Upper lobe of right lung (tissue), 1 donor: ENCODE measurements at regions not wholly inside any gene's neighbourhood (a gene's known extent, or its start where the extent isn't known, plus 50 kb on each side); places are given as distances from the start of the nearest gene placed in this dataset.

Experiments
- ATAC-seq: fragments of 200-7000 bp; cut with Tn5 transposase; one replicate; pipeline ENCODE4 v1.9.1; 2020; ENCODE audit warnings: mild to moderate bottlenecking, moderate library complexity
- DNase-seq: peaks from one replicate; pipeline ENCODE4 v3.0.0-alpha.2; 2020
- H3K27ac ChIP-seq: fragments of 200-600 bp; one replicate; pipeline ENCODE4 v1.8.0; 2022
- H3K27me3 ChIP-seq: fragments of 200-600 bp; one replicate; pipeline ENCODE4 v1.8.0; 2022; ENCODE audit warnings: mild to moderate bottlenecking
- H3K36me3 ChIP-seq: fragments of 200-600 bp; one replicate; pipeline ENCODE4 v1.8.0; 2022
- H3K4me1 ChIP-seq: fragments of 200-600 bp; one replicate; pipeline ENCODE4 v1.8.0; 2022
- H3K4me3 ChIP-seq: fragments of 200-600 bp; one replicate; pipeline ENCODE4 v1.8.0; 2022; ENCODE audit warnings: mild to moderate bottlenecking
- H3K9me3 ChIP-seq: fragments of 200-600 bp; one replicate; pipeline ENCODE4 v1.8.0; 2022
- intact Hi-C: fragments of 100-400 bp; cut with DNase I; formaldehyde crosslinking; loops from one replicate; pipeline ENCODE4 v1.11.0; 2022
- TF ChIP-seq, protein P1 (sequence below): fragments of 200-600 bp; IDR thresholded peaks from one replicate; pipeline ENCODE4 v1.8.0; 2022; ENCODE audit warnings: antibody characterized with exemption
- donor health status: DM: no; HTN: yes; CAD: no; lungs with severe emphysema.

DNA sequence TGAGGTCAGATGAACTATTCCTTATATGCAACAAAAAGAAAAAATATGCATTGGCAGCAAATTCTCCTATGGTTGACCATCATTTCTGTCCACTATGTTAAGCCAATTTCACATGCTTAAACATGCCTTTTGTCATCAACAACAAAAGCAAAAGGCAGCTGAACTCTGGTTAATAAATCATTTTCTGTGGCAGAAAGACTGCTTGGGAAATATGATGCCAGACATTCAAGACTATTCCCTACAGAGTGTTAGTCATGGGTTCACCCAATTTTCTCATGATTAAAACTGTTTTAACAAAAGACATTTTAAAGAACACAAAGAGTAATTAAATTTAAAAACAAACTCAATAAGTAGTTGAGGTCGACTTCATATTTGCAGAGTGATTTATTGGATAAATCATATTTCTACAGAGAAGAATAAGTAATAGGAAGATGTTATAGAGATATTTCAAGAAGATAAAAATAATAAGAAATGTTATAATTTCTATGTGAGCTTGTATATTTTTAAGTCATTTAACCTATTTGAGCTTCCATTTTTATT, 890.6 kb downstream of the STPG2 start:
- Histone ChIP-seq H3K9me3 (no peaks in the 10 kb centered on the region), H3K4me1 (no peaks in the 10 kb centered on the region), H3K36me3 (no peaks in the 10 kb centered on the region), H3K27ac (no peak overlapping the region), H3K4me3 (no peak overlapping the region), H3K27me3 (no peaks in the 10 kb centered on the region)
- TF ChIP-seq, protein P1, sequence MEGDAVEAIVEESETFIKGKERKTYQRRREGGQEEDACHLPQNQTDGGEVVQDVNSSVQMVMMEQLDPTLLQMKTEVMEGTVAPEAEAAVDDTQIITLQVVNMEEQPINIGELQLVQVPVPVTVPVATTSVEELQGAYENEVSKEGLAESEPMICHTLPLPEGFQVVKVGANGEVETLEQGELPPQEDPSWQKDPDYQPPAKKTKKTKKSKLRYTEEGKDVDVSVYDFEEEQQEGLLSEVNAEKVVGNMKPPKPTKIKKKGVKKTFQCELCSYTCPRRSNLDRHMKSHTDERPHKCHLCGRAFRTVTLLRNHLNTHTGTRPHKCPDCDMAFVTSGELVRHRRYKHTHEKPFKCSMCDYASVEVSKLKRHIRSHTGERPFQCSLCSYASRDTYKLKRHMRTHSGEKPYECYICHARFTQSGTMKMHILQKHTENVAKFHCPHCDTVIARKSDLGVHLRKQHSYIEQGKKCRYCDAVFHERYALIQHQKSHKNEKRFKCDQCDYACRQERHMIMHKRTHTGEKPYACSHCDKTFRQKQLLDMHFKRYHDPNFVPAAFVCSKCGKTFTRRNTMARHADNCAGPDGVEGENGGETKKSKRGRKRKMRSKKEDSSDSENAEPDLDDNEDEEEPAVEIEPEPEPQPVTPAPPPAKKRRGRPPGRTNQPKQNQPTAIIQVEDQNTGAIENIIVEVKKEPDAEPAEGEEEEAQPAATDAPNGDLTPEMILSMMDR, result no peak
- intact Hi-C loops, result no loop called here
- no peak for ATAC-seq
- DNase-seq, result no peak

DNA sequence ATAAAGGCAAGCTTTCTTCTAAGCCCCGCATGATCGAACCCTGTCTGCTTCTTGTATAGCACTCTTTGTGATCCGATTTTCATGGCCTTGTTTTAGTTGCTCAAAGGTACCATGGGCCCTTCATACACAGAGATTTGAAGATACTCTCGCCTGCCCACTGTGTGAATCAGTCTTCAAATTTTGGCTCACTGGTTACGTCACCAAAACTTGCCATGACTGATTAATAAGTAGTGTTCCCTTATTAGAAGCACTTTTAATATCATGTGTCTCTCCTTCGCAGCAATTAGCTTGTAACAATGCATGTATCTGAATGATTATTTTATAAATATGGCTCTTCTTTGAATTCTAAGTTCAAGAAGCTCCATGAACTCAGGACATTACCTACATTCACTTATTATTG, 880.5 kb downstream of the STPG2 start:
- no peak overlapping the region for H3K4me3 ChIP-seq
- no peak overlapping the region for H3K27ac ChIP-seq
- DNase-seq, result no peak
- H3K36me3 ChIP-seq, result no peaks in the 10 kb centered on the region
- no peaks in the 10 kb centered on the region for H3K4me1 ChIP-seq
- H3K27me3 ChIP-seq, result no peaks in the 10 kb centered on the region
- H3K9me3 ChIP-seq, result no peaks in the 10 kb centered on the region
- TF ChIP-seq, protein P1, result no peak
- intact Hi-C loops, result no loop called here
- no peak for ATAC-seq

DNA sequence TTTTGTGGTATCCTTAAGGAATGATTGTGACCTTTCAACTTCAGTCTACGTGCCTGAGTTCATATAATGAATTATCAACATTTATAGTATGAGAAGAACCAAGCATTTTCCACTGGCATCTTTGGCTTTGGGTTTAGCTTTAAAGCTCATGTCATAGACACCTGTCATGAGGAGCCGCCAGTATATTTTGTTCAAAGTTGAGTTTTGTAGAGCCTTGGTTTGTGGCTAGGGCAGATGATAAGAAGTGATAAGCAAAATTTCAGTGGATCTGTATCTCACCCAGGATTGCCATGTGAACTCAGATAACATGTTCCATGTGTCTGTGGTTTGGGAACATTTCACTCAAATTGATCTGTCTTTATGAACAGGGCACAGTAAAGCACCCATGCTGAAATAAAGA, 873.2 kb downstream of the STPG2 start:
- Histone ChIP-seq H3K4me1 (no peaks in the 10 kb centered on the region), H3K9me3 (no peaks in the 10 kb centered on the region), H3K27ac (no peak overlapping the region), H3K36me3 (no peaks in the 10 kb centered on the region), H3K27me3 (no peaks in the 10 kb centered on the region), H3K4me3 (no peak overlapping the region)
- ATAC-seq, result no peak
- intact Hi-C loops, result no loop called here
- TF ChIP-seq, protein P1, result no peak
- no peak for DNase-seq

DNA sequence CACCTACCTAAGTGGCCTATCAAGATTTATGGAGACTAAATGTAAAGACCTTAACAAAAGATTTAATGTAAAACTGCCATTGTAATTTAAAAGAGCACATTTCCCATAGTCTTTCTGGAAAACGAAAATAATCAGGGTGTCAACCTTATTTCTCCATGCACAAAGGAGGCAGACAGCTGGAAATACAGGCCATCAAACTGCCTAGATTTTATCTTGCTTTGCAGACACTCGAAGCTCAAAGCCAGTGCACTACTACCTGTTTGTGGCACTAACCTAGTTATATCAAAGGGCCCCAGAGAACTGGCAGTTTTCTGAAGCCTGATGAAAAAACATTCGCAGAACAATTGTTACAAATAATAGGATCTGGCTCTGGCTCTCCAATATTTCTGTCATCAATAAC, 863.9 kb downstream of the STPG2 start:
- Histone ChIP-seq H3K36me3 (no peaks in the 10 kb centered on the region), H3K27ac (no peak overlapping the region), H3K9me3 (peaks cover 10% of the 10 kb centered on the region), H3K27me3 (no peaks in the 10 kb centered on the region), H3K4me3 (no peak overlapping the region), H3K4me1 (no peaks in the 10 kb centered on the region)
- ATAC-seq (no peak), DNase-seq (no peak)
- intact Hi-C loops, result no loop called here
- TF ChIP-seq, protein P1, result no peak

DNA sequence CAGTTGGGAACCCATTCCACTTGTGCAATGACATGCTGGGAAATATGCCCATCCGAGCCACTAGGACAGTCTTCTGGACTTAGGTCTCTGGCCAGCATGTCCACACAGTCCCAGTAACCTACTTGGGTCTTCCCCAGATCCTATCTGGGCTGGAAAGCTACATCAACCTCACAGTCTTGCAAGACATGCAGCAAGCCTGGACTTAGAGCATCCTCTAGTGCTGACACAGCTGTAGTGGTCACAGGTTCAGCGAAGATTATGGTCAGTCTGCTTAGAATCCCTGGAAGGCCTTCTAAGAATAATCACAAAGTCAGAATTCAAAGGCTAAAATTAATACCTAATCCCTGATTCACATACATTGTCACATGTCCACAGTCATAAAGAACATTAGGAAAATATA, 842.7 kb downstream of the STPG2 start:
- TF ChIP-seq, protein P1, result no peak
- no peaks in the 10 kb centered on the region for H3K36me3 ChIP-seq
- ATAC-seq, result no peak
- no peak for DNase-seq
- H3K9me3 ChIP-seq, result peaks cover 8% of the 10 kb centered on the region
- no peaks in the 10 kb centered on the region for H3K27me3 ChIP-seq
- no peaks in the 10 kb centered on the region for H3K4me1 ChIP-seq
- H3K4me3 ChIP-seq, result no peak overlapping the region
- intact Hi-C loops, result no loop called here
- no peak overlapping the region for H3K27ac ChIP-seq

DNA sequence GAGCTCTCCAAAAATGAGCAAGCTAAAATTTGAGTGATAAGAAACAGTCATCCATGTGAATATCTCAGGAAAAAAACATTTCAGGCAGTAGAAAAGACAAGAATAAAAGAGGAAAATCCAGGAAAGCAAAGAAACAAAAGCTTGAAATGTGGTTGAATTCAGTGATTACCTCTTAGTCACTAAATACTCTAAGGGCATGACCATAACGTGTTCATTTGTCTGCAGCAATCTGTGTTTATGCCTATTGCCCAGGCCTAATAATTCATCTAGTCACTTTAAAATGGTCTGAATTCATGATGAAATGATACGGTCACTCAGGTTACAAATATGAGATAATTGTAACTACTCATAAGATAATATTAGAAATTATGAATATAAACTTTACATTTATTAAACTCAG, 837.9 kb downstream of the STPG2 start:
- ATAC-seq (no peak), DNase-seq (no peak)
- TF ChIP-seq, protein P1, result no peak
- no peak overlapping the region for H3K4me3 ChIP-seq
- no peaks in the 10 kb centered on the region for H3K4me1 ChIP-seq
- H3K27ac ChIP-seq, result no peak overlapping the region
- no peaks in the 10 kb centered on the region for H3K36me3 ChIP-seq
- H3K9me3 ChIP-seq, result peaks cover 8% of the 10 kb centered on the region
- H3K27me3 ChIP-seq, result no peaks in the 10 kb centered on the region
- intact Hi-C loops, result no loop called here
